DMS 273 (cell line): ENCODE measurements at regions not wholly inside any gene's neighbourhood (a gene's known extent, or its start where the extent isn't known, plus 50 kb on each side); places are given as distances from the start of the nearest gene placed in this dataset.
"Not testable (repeated sequence)": the region's sequence is repeated elsewhere in the genome, so short reads cannot be mapped to it uniquely, and the experiment has no call there.

Experiments used
- DNase-seq: peaks from one replicate; lab custom pipeline; 2025; ENCODE audit not compliant: unreplicated experiment; lab: John Stamatoyannopoulos, UW

GRCh38 chr13:88188986-88189385, 517.8 kb downstream of the SLITRK5 start:
- no peak for DNase-seq

GRCh38 chr13:88189728-88190127, 518.6 kb downstream of the SLITRK5 start:
- DNase-seq: no peak

- no peak for DNase-seq
These were observed 524.9 kb downstream of the SLITRK5 start for GRCh38 chr13:88196106-88196505.

- DNase-seq: no peak
These were observed 546.2 kb downstream of the SLITRK5 start for GRCh38 chr13:88217372-88217771.

- DNase-seq: no peak
These were observed 546.7 kb downstream of the SLITRK5 start for GRCh38 chr13:88217883-88218282.

- no peak for DNase-seq
These were observed 552.8 kb downstream of the SLITRK5 start for GRCh38 chr13:88223958-88224357.

- DNase-seq: no peak
These were observed 564.3 kb downstream of the SLITRK5 start for GRCh38 chr13:88235441-88235840.

- no peak for DNase-seq
These were observed 575.1 kb downstream of the SLITRK5 start for GRCh38 chr13:88246239-88246638.

- DNase-seq: no peak
These were observed 577.2 kb downstream of the SLITRK5 start for GRCh38 chr13:88248393-88248792.

GRCh38 chr13:88257706-88258105, 586.5 kb downstream of the SLITRK5 start:
- DNase-seq: no peak

- no peak for DNase-seq
These were observed 592.6 kb downstream of the SLITRK5 start for GRCh38 chr13:88263808-88264207.

- DNase-seq: no peak
These were observed 610.7 kb downstream of the SLITRK5 start for GRCh38 chr13:88281841-88282240.

- DNase-seq: no peak
These were observed 614.2 kb downstream of the SLITRK5 start for GRCh38 chr13:88285329-88285728.

GRCh38 chr13:88288326-88288725, 617.2 kb downstream of the SLITRK5 start:
- no peak for DNase-seq

GRCh38 chr13:88291731-88292130, 620.6 kb downstream of the SLITRK5 start:
- DNase-seq: not testable (repeated sequence)

GRCh38 chr13:88294368-88294767, 623.2 kb downstream of the SLITRK5 start:
- DNase-seq: no peak

GRCh38 chr13:88303157-88303556, 632.0 kb downstream of the SLITRK5 start:
- DNase-seq: no peak

- DNase-seq: no peak
These were observed 632.4 kb downstream of the SLITRK5 start for GRCh38 chr13:88303605-88304004.

GRCh38 chr13:88314496-88314895, 643.3 kb downstream of the SLITRK5 start:
- DNase-seq: no peak

- DNase-seq: no peak
These were observed 657.9 kb downstream of the SLITRK5 start for GRCh38 chr13:88329066-88329465.

GRCh38 chr13:88339271-88339741, 668.1 kb downstream of the SLITRK5 start:
- DNase-seq: no peak

- DNase-seq: no peak
These were observed 674.1 kb downstream of the SLITRK5 start for GRCh38 chr13:88345171-88345847.

- DNase-seq: no peak
These were observed 689.6 kb downstream of the SLITRK5 start for GRCh38 chr13:88360761-88361160.
